ENCODE measurements at regions not wholly inside any gene's neighbourhood (a gene's known extent, or its start where the extent isn't known, plus 50 kb on each side); places are given as distances from the start of the nearest gene placed in this dataset.
A peak's percentile ranks its signal among the peaks of the same experiment; 100 is the strongest.

DNA sequence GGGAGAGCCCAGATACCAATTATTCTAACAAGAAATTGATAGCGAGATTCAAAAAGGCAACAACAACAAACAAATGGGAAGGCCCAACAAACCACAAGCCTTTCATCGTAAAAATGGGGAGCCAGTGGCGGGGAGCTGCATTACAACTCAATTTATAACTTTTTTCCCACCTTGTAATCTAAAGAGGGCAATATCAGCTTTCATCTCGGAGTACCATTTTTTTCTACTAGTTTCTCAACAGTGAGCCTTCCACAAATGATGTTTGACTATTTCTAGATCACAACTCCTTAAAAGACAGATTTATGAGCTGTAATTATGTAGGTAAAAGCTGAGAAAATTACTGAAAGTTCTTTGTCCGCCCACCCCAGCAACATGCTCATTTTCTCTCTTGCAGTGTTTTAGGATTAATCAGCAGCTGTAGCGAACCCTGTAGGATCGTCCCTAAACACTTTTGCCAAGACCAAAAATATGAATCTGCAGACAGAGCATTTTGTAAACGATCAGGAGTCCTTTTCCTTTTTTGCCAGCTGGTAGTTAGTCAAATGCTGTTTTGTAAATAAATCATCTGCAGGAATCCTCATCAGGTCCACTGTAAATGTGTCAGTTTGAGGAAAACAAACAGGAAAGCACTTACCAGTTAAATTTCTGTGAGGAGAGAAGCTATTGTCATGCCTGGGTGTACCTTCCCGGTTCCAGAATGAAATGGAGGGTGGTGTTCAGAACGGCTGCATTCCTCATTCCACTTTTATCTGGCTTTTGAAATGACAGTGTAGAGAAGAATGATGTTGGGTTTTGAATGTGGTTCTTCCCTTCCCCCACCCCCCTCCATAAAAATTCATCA lies 53.2 kb downstream of the EEF1B2 start:
- DNase-seq: peak; percentile 61

DNA sequence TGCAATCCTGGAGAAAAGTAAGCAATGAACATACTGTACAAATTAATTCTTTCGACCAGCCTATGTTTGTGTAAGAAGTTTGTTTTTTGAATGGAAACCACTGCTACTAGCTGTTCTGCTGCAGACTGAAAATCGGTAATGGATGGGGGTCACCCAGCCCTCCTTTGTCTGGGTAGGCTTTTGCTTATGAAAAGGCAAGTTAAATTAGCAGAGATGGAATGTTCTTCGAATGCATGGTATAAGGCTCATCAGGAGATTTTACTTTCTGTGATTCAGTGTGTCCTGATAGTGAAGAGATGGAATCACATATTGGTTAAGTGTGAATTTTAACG lies 53.8 kb downstream of the EEF1B2 start:
- no peak for DNase-seq

DNA sequence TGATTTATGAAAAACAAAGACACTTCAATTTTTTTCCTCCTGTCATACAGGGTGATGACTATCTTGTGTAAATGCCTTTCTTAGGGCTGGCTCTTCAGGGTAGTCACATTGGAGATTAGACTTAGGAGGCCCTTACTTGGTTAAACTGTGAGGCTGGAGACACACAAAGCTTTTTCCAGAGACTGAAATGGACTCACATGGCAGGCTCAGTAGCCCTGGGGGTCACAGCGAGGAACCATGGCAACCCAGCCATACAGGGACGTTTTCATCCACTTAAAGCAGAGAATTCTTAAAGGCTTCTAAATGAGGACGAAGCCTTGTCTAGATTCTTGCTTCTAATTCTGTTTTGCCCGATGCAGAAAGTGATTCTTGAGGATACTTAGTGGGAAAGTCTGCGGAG lies 57.3 kb upstream of the ZDBF2 start:
- DNase-seq: no peak

DNA sequence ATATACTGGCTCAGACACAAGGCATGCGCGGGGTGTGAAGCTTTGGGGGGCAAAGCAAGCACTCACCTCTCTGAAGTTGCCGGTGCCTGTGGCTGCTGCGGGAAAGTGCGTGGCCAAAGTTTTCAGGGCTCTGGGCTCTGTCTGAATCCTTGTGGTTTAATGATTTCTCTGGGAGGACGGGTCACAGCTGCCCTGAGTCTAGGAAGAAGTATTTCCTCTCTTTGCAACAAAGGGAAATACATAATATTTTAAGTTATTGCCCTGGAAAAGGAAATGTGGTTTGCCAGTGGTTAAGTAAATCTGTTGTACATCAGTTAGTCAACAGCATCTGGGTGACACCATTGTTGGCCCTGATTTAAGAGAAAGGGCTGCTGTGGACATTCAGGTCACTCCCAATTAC lies 56.7 kb upstream of the ZDBF2 start:
- no peak for DNase-seq

DNA sequence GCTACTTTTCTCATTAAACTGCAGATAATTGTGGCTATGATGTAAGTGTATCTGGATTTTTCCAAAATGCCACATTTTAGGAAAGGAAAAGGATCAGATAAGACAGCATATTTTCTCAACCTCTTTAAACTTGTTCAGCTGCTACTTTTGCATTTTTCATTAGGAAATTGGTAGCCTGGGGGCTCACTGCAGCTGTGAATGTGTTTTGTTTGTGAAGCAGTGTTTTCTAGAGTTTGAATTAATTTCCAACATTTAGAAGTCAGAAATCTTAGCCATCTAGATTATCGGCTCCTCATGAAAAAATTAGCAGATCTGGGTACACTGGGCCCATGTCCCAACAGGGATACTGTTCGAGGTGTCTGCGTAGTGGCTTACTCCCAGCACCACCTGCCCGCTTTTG lies 56.3 kb upstream of the ZDBF2 start:
- no peak for DNase-seq

DNA sequence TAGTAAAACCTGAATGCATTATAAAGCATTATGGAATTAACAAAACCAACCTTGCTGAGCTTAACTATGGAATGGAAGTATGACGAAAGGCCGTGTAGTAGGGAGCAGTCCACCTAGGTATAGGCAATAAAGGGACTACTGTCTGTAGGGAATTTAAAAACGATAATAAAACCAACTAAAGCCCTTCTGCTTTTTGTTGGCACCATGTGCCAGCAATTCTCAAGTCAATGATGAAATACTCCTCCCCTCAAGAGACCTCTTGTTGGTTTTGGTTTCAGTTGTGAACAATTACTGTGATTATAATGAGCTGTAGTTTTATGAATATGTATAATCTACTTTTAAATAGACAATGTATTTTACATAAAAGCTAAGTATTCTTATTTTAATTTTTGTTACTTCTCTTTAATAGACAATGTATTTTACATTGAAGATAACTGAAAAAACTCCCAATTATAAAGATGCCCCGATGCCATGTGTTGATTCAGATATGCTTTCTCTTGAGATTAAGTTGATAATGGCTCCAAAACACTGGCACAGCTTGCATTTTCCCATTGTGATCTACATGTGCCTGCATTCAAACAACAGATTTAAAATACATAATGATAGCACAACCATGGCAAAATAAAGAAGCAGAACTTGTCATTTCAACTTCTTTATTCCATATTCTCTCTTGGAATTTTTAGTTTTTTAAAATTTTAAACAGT lies 55.5 kb upstream of the ZDBF2 start:
- no peak for DNase-seq

DNA sequence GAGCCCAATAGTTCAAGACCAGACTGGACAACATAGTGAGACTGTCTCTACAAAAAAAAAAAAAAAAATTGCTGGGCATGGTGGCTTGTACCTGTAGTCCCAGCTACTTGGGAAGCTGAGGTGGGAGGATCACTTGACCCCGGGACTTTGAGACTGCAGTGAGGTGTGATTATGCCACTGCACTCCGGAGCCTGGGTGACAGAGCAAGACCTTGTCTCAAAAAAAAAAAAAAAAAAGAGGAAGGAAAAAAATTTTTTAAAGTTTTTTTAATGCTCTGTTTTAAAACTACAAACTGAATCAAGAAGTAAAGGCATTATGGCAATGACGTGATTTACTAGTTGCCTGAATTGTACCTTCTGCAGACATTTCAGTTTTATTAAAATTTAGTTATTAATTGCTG lies 54.5 kb upstream of the ZDBF2 start:
- DNase-seq: no peak

DNA sequence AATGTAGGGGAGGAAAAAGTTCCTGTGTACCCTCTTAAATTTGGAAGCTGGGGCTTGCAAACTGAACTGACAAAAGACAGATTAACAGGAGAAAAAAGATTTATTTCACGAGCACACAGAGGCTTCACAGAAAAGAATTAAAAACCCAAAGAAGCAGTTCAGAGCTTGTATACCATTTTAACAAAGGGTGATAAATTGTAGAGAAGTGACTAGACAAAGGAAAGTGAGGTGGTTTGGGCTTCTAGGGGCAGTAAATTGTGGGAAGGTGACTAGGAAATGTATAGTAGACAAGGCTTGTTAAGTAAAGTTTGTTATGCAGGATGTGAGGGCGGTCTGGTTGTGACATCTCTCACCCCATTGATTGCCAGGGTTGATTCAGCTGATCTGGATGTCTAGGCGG lies 53.5 kb upstream of the ZDBF2 start:
- no peak for DNase-seq

All from NCI-H1694 (cell line).